ENCODE measurements at regions not wholly inside any gene's neighbourhood (a gene's known extent, or its start where the extent isn't known, plus 50 kb on each side); places are given as distances from the start of the nearest gene placed in this dataset.

- TF ChIP-seq CTCF (conservative IDR thresholded peaks at IDR 0.05 in 1 of 2, IDR thresholded peaks at IDR 0.05 in 1 of 2; ENCODE audit: extremely low read depth in 1 of 2, insufficient read depth in 1 of 2, low read depth in 1 of 2, low read length in 2 of 2): no peak
- TF ChIP-seq EZH2 (IDR thresholded peaks at IDR 0.05; ENCODE audit: borderline replicate concordance, low read length): no peak
These were observed 99.8 kb upstream of the KCNIP4 start for GRCh38 chr4:22048323-22048722.

All from mammary epithelial cell (primary cell).